OCI-LY1 (cell line): ENCODE measurements at regions not wholly inside any gene's neighbourhood (a gene's known extent, or its start where the extent isn't known, plus 50 kb on each side); places are given as distances from the start of the nearest gene placed in this dataset.

ENCODE experiments used
- CTCF ChIP-seq: fragments of 200-600 bp; sonication (generic), shearing (Covaris generic); IDR thresholded peaks from 2 replicates; pipeline ENCODE4 v1.5.1; 2017; ENCODE audit warnings: mild to moderate bottlenecking, antibody characterized with exemption, low read length, moderate library complexity, mixed read lengths
- EZH2 ChIP-seq: fragments of 200-600 bp; sonication (generic), shearing (Covaris generic); IDR thresholded peaks from 2 replicates; pipeline ENCODE4 v1.8.0; 2017; ENCODE audit warnings: borderline replicate concordance, mixed run types, mild to moderate bottlenecking, antibody characterized with exemption, low read length, moderate library complexity, mixed read lengths

GRCh38 chr5:114782869-114783268 lies 386.8 kb downstream of the TRIM36 start:
- TF ChIP-seq CTCF (peak; percentile 10; the same call in 1 of the 2 replicates), EZH2 (no peak)
